Motor neuron (in vitro differentiated cells): ENCODE measurements at regions not wholly inside any gene's neighbourhood (a gene's known extent, or its start where the extent isn't known, plus 50 kb on each side); places are given as distances from the start of the nearest gene placed in this dataset.

ENCODE experiments used
- ATAC-seq, 8 experiments: fragments of 200-7000 bp; cut with Tn5 transposase; replicated peaks in 6 of 8; 2 replicates each; pipeline ENCODE4 v1.8.0; 2021; ENCODE audit warnings: mild to moderate bottlenecking in 8 of 8, moderate library complexity in 8 of 8
- H3K27ac ChIP-seq, 2 donors: fragments of 250-450 bp; sonication (Bioruptor Pico); 2 replicates each; pipeline ENCODE4 v1.9.0; 2021; ENCODE audit warnings: antibody characterized with exemption in 2 of 2, mild to moderate bottlenecking in 2 of 2, moderate library complexity in 1 of 2
- H3K4me1 ChIP-seq, 2 donors: fragments of 250-450 bp; sonication (Bioruptor Pico); replicated peaks in 1 of 2; 2 replicates each; pipeline ENCODE4 v1.6.1; 2021; ENCODE audit warnings: antibody characterized with exemption in 2 of 2, mild to moderate bottlenecking in 2 of 2, moderate library complexity in 1 of 2
- H3K4me3 ChIP-seq, 5 donors: fragments of 250-450 bp; sonication (Bioruptor Pico); 2 replicates each; pipeline ENCODE4 v1.9.0; 2021; ENCODE audit warnings: antibody characterized with exemption in 5 of 5, mild to moderate bottlenecking in 5 of 5, moderate library complexity in 4 of 5
- WGBS, 10 experiments: fragments of 450-650 bp; shearing (Covaris generic); methylation state at CpG; one replicate each; pipeline ENCODE4 v1.0.0; 2022; 5-methylcytosine and 5-hydroxymethylcytosine counted together
- in situ Hi-C, 9 experiments: fragments of 400-800 bp; cut with MboI; loops; one replicate each; pipeline ENCODE4 v1.15.0; 2021; ENCODE audit warnings: low sequenced_read_pairs in 9 of 9, low pct_unique_long_range_greater_than_20kb in 2 of 9; ENCODE audit not compliant: unreplicated experiment in 9 of 9

DNA sequence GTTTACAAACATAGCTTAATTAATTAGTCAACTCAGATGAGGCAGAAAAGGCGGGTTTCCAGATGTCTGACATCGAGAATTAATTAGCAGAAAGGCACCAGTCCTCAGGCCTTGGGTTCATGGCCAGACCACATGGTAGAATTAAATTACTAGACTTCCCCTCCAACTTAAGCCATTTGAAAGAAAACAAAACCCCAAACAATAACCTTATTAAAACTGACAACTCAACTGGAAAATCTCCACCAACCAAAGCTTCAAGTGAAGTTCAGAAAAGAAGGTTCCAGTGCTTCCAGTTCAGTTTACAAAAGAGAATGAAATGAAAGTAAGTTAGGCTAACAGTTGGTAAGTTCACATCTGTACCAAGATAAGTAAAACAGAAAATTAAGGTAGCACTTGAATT is 349.5 kb downstream of the GRIN2B start:
- no peak for ATAC-seq
- 0 to 93% (median 75%) methylated on average over 2 of the region's 2 CpGs; no CpG with 5 or more reads in 3 of the 10 experiments for WGBS, 10 experiments
- in situ Hi-C loops = no loop called here

DNA sequence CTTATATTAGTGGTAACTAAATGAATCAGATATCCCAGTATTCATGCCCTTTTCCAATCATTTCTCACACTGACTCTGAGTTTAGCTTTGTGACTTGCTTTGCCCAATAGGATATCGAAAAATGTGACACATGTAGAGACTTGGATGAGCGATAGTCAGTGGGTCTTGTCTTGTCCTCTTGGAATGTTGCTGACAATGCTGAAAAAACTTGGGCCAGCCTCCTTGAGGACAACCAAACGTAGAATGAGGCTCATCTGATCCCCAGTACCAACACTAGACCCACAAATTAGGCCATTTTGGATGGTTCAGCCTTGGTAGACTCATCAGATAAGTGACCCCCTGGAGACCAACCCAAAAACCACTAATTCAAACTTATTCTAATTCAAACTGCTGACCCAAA is 351.0 kb downstream of the GRIN2B start:
- Histone ChIP-seq H3K27ac (no peak overlapping the region), H3K4me1 (no peaks in the 10 kb centered on the region), H3K4me3 (no peak overlapping the region)
- 0 to 100% (median 83%) methylated on average over 1 to 3 of the region's 3 CpGs; no CpG with 5 or more reads in 3 of the 10 experiments for WGBS, 10 experiments
- in situ Hi-C loops = no loop called here
- no peak for ATAC-seq

More for the DNA sequence above, 349.5 kb downstream of the GRIN2B start:
- Histone ChIP-seq H3K4me3 (no peak overlapping the region), H3K27ac (no peak overlapping the region), H3K4me1 (no peaks in the 10 kb centered on the region)

DNA sequence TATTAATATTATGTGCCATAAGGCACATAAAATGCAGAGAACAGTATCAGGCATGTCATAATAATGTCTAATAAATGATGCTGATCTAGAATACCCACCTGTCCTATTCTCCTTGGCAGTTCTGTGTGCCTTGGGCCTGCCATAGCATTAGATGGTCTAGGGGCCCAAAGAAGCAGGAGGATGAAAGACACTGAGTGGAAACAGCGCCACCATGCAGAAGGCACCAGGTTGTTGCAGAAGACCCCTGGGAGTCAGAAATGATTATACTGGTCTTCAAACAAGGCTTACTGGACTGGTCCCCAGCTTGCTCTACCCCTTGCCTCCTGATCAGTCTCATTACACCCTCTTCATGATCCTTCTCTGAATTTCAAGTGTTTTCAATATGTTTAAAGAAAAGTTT is 353.3 kb downstream of the GRIN2B start:
- H3K27ac ChIP-seq = no peak overlapping the region
- no peaks in the 10 kb centered on the region for H3K4me1 ChIP-seq
- ATAC-seq = no peak
- 0 to 100% (median 63%) methylated on average over 1 of the region's 1 CpG; no CpG with 5 or more reads in 2 of the 10 experiments for WGBS, 10 experiments
- in situ Hi-C loops = no loop called here
- H3K4me3 ChIP-seq = no peak overlapping the region

DNA sequence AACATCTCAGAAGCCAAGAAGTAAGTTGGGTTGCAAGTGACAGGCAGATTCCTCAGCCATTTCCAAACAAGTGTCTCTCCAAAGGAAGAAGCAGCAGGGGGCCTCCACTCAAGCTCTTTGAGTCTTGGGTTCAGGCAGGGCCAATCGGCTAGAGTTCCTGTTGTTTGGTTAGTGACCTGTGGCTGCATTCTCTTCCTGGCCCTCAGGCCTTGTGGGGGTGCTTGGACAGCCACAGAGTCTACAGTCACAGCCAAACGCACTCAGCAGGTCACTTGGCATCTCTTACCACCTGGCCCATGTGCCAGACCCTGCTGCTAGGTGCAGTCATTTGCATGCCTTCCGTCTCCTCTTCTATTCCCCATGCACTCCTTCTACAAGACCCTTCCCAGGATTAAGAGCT is 353.9 kb downstream of the GRIN2B start:
- Histone ChIP-seq H3K4me1 (no peaks in the 10 kb centered on the region), H3K27ac (no peak overlapping the region), H3K4me3 (no peak overlapping the region)
- WGBS, 10 experiments = 10 to 100% (median 40%) methylated on average over 1 to 3 of the region's 3 CpGs; no CpG with 5 or more reads in 5 of the 10 experiments
- ATAC-seq = no peak
- in situ Hi-C loops = no loop called here

DNA sequence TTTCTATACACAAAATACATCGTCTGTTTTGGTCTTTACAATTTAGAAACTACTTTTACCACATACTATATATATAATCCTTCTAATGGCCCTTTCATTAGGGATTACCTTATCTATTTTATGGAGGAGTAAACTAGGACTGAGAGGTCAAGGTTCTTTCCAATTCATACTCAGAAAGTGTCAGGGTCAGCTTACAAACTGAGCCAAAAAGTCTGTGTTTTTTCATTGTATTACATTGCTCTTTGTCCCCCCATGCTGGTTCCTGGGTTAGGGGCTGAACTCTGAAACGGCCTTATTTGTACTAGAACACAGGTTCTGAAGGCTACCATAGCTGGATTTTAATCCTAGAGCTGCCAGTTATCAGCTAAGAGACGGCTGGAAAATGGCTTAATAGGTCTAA is 368.1 kb downstream of the GRIN2B start:
- 0 to 94% (median 68%) methylated on average over 1 to 3 of the region's 3 CpGs for WGBS, 10 experiments
- in situ Hi-C loops = no loop called here
- Histone ChIP-seq H3K27ac (no peak overlapping the region), H3K4me3 (no peak overlapping the region), H3K4me1 (peaks cover 0 to 2% of the 10 kb centered on the region in 2 donors)
- ATAC-seq = no peak

- in situ Hi-C loops = no loop called here
These were observed 371.3 kb downstream of the GRIN2B start for GRCh38 chr12:13609894-13610679.

GRCh38 chr12:13606290-13606689 is 375.1 kb downstream of the GRIN2B start:
- in situ Hi-C loops = no loop called here

More at GRCh38 chr12:13609894-13610679, 371.3 kb downstream of the GRIN2B start:
- Histone ChIP-seq H3K4me1 (peaks cover 0 to 2% of the 10 kb centered on the region in 2 donors), H3K27ac (no peak overlapping the region), H3K4me3 (no peak overlapping the region)
- WGBS, 10 experiments = 0 to 95% (median 29%) methylated on average over 1 to 4 of the region's 4 CpGs; no CpG with 5 or more reads in 1 of the 10 experiments
- ATAC-seq = peak in 5 of 8 experiments; percentile 24 to 67 (median 54)

DNA sequence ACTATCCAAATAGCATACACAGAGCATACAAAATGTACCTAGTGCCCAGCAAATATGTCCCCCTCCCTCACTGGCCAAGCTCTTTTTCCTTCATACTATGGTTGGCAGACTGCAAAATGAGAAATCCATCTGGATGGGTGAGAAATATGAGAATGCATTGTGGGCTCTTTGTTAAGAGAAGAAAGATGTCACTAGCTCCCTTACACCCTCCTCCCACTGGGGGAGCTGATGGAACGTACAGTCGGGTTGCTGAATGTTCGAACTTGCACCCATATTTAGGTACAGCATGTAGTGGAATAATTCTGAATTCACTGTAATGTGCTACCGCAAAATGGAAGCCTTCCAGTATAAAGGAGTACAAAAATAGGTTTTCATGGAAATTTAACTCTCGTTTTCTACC is 377.4 kb downstream of the GRIN2B start:
- WGBS, 10 experiments = 44 to 93% (median 73%) methylated on average over 1 to 5 of the region's 5 CpGs
- ATAC-seq = no peak
- in situ Hi-C loops = no loop called here

More at GRCh38 chr12:13606290-13606689, 375.1 kb downstream of the GRIN2B start:
- Histone ChIP-seq H3K4me3 (no peak overlapping the region), H3K4me1 (peaks cover 0 to 2% of the 10 kb centered on the region in 2 donors), H3K27ac (no peak overlapping the region)
- WGBS, 10 experiments = 14 to 100% (median 55%) methylated on average over 1 to 4 of the region's 4 CpGs; no CpG with 5 or more reads in 2 of the 10 experiments
- ATAC-seq = peak in 3 of 8 experiments; percentile 14 to 56 (median 26)

GRCh38 chr12:13602172-13602571 is 379.2 kb downstream of the GRIN2B start:
- no peak overlapping the region for H3K27ac ChIP-seq
- peak in 2 of 8 experiments; percentile 78 to 90 for ATAC-seq
- 0 to 100% (median 0%) methylated on average over 1 to 2 of the region's 2 CpGs; no CpG with 5 or more reads in 5 of the 10 experiments for WGBS, 10 experiments
- H3K4me3 ChIP-seq = no peak overlapping the region
- in situ Hi-C loops = no loop called here
- no peaks in the 10 kb centered on the region for H3K4me1 ChIP-seq

More for the DNA sequence above, 377.4 kb downstream of the GRIN2B start:
- Histone ChIP-seq H3K4me3 (no peak overlapping the region), H3K27ac (no peak overlapping the region), H3K4me1 (no peaks in the 10 kb centered on the region)

DNA sequence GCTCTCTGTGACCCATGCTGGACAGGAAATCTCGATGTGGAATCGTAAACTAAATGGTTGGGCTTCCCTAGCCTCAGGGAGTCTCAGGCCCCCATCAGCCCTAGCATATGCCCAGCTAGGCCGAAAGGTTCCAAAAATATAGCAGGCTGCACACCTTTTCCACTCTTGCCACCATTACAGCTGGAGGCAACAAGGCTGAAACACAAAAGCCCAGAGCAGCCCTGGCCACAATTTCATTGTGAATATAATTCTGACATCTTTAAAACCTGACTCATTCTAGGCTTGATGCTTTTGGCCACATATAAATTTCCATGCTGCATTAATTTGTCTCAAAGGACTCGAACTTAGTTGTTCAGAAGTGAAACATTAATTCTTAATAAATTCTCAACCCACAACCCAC is 382.2 kb downstream of the GRIN2B start:
- no peak for ATAC-seq
- in situ Hi-C loops = no loop called here
- 5 to 90% (median 70%) methylated on average over 1 to 2 of the region's 4 CpGs; no CpG with 5 or more reads in 2 of the 10 experiments for WGBS, 10 experiments
- Histone ChIP-seq H3K4me3 (no peak overlapping the region), H3K4me1 (no peaks in the 10 kb centered on the region), H3K27ac (no peak overlapping the region)

- no peak overlapping the region for H3K27ac ChIP-seq
- ATAC-seq = no peak
- H3K4me3 ChIP-seq = no peak overlapping the region
- in situ Hi-C loops = no loop called here
- WGBS, 10 experiments = 0 to 89% (median 45%) methylated on average over 1 to 2 of the region's 2 CpGs; no CpG with 5 or more reads in 4 of the 10 experiments
- no peaks in the 10 kb centered on the region for H3K4me1 ChIP-seq
These were observed 383.6 kb downstream of the GRIN2B start for GRCh38 chr12:13597837-13598236.

DNA sequence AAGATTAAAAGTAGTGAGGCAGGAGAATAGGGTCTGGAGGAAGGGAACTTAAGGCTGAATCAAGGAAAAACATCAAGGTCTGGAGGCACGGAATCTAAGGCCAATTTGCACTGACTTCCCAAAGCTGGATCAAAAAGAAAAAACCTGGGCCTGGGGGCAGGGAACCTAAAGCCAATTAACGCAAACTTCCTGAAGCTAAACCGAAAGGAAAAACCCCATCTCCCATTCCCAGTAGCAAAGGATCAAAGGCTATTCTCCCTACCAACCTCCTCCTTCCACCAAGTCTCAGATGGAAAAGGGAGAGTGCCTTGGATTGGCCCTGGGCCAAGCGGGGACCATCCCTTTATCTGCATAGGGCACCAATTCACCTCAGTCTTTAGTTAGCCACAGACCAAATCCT is 384.2 kb downstream of the GRIN2B start:
- ATAC-seq = no peak
- 0 to 100% (median 70%) methylated on average over 1 to 3 of the region's 4 CpGs; no CpG with 5 or more reads in 3 of the 10 experiments for WGBS, 10 experiments
- Histone ChIP-seq H3K4me1 (no peaks in the 10 kb centered on the region), H3K27ac (no peak overlapping the region), H3K4me3 (no peak overlapping the region)
- in situ Hi-C loops = no loop called here

GRCh38 chr12:13596714-13597113 is 384.7 kb downstream of the GRIN2B start:
- no peak for ATAC-seq
- WGBS, 10 experiments = 0 to 100% (median 8%) methylated on average over 1 of the region's 1 CpG; no CpG with 5 or more reads in 2 of the 10 experiments
- Histone ChIP-seq H3K4me3 (no peak overlapping the region), H3K27ac (no peak overlapping the region), H3K4me1 (no peaks in the 10 kb centered on the region)
- in situ Hi-C loops = no loop called here
